HCT116 (cell line): ENCODE measurements at regions not wholly inside any gene's neighbourhood (a gene's known extent, or its start where the extent isn't known, plus 50 kb on each side); places are given as distances from the start of the nearest gene placed in this dataset.

Experiments used
- ATAC-seq: fragments of 200-7000 bp; cut with Tn5 transposase; 2 replicates; pipeline ENCODE4 v1.9.1; 2020; ENCODE audit warnings: mild to moderate bottlenecking, moderate library complexity
- BruUV-seq: library from RNA; stranded (reverse); fragments of 400-500 nt; replicated peaks from 2 replicates; lab custom pipeline; 2021; lab: Mats Ljungman, UMichigan
- CTCF ChIA-PET: fragments of 300-600 bp; sonication (Branson Sonifier 250); formaldehyde crosslinking; loops from one replicate; lab custom pipeline; 2021; ENCODE audit warnings: antibody characterized with exemption; lab: Charles Lee
- POLR2A ChIA-PET: fragments of 300-600, 350-600 bp; sonication (Branson Sonifier 250); formaldehyde crosslinking; loops from one replicate; lab custom pipeline; 2021; ENCODE audit warnings: antibody characterized with exemption; lab: Charles Lee
- RAD21 ChIA-PET, 2 experiments: fragments of 300-600 bp; sonication (Branson Sonifier 250); formaldehyde crosslinking; loops; one replicate each; lab custom pipeline; 2023; ENCODE audit warnings: low total read pairs in 2 of 2; ENCODE audit not compliant: uncharacterized antibody in 2 of 2, unreplicated experiment in 2 of 2, low non-redundant PET in 1 of 2; lab: Charles Lee
- DNase-seq: peaks from one replicate; pipeline ENCODE4 v3.0.0-alpha.2; 2010; ENCODE audit warnings: low read depth, low spot score
- H2AFZ ChIP-seq: fragments of 200-600 bp; shearing (Covaris generic), sonication (generic); 2 replicates; pipeline ENCODE4 v1.6.1; 2017; ENCODE audit warnings: low read depth, mixed run types, mixed read lengths, antibody characterized with exemption, low read length; ENCODE audit not compliant: poor library complexity, severe bottlenecking
- H3K27ac ChIP-seq: 2 replicates; pipeline ENCODE4 v1.5.1; 2012; ENCODE audit warnings: low read depth, low read length
- H3K27me3 ChIP-seq: fragments of 200-600 bp; sonication (generic); 2 replicates; pipeline ENCODE4 v1.6.1; 2016; ENCODE audit warnings: mixed run types, low read length, mixed read lengths; ENCODE audit not compliant: insufficient read depth
- H3K36me3 ChIP-seq, 2 experiments: fragments of 200-500 bp in 1 of 2; fragments of 200-600 bp in 1 of 2; sonication (Bioruptor generic) in 1 of 2; sonication (generic) in 1 of 2; 2 replicates each; pipeline versions ENCODE4 v1.5.1 to v1.6.1; 2014 to 2016; ENCODE audit warnings: low read length in 2 of 2, inconsistent platforms in 1 of 2, mixed read lengths in 1 of 2, mixed run types in 1 of 2; ENCODE audit not compliant: insufficient read depth in 2 of 2, control insufficient read depth in 1 of 2
- H3K4me1 ChIP-seq, 2 experiments: fragments of 200-600 bp in 1 of 2; sonication (generic) in 1 of 2; 2 replicates each; pipeline versions ENCODE4 v1.5.1 to v1.6.1; 2012 to 2017; ENCODE audit warnings: low read length in 2 of 2, inconsistent platforms in 1 of 2, mild to moderate bottlenecking in 1 of 2, mixed read lengths in 1 of 2, mixed run types in 1 of 2, moderate library complexity in 1 of 2; ENCODE audit not compliant: insufficient read depth in 2 of 2, control insufficient read depth in 1 of 2
- H3K4me2 ChIP-seq: fragments of 200-600 bp; sonication (generic); 2 replicates; pipeline ENCODE4 v1.6.1; 2017; ENCODE audit warnings: mixed run types, low read length, mixed read lengths
- H3K4me3 ChIP-seq, 2 experiments: fragments of 200-600 bp in 1 of 2; sonication (generic) in 1 of 2; replicated peaks in 1 of 2; 2 replicates each; pipeline ENCODE4 v1.5.1; 2011 to 2016; ENCODE audit warnings: low read length in 2 of 2, control low read depth in 1 of 2, low read depth in 1 of 2, mild to moderate bottlenecking in 1 of 2, mixed read lengths in 1 of 2, mixed run types in 1 of 2
- H3K79me2 ChIP-seq: fragments of 200-600 bp; sonication (generic); 2 replicates; pipeline ENCODE4 v1.6.1; 2017; ENCODE audit warnings: mild to moderate bottlenecking, mixed run types, low read length, moderate library complexity, mixed read lengths; ENCODE audit not compliant: insufficient read depth
- H3K9ac ChIP-seq: fragments of 200-600 bp; sonication (generic); 2 replicates; pipeline ENCODE4 v1.6.1; 2016; ENCODE audit warnings: low read length, mixed read lengths
- H3K9me2 ChIP-seq: fragments of 200-600 bp; sonication (generic), shearing (Covaris generic); 2 replicates; pipeline ENCODE4 v1.6.1; 2017; ENCODE audit warnings: mixed run types, mild to moderate bottlenecking, moderate library complexity; ENCODE audit not compliant: insufficient read depth
- H3K9me3 ChIP-seq, 2 experiments: fragments of 200-500 bp in 1 of 2; fragments of 200-600 bp in 1 of 2; sonication (Bioruptor generic) in 1 of 2; sonication (generic) in 1 of 2; 2 replicates each; pipeline ENCODE4 v1.6.1; 2014 to 2017; ENCODE audit warnings: low read length in 2 of 2, mixed read lengths in 2 of 2, inconsistent platforms in 1 of 2, low read depth in 1 of 2, mild to moderate bottlenecking in 1 of 2, mixed run types in 1 of 2, moderate library complexity in 1 of 2; ENCODE audit not compliant: control insufficient read depth in 1 of 2, insufficient read depth in 1 of 2
- H4K20me1 ChIP-seq: fragments of 200-600 bp; sonication (generic), shearing (Covaris generic); 2 replicates; pipeline ENCODE4 v1.6.1; 2017; ENCODE audit warnings: mixed run types, mild to moderate bottlenecking, moderate library complexity; ENCODE audit not compliant: insufficient read depth
- ATF3 ChIP-seq: IDR thresholded peaks from 2 replicates; pipeline ENCODE4 v1.6.1; 2012
- CBX3 ChIP-seq: IDR thresholded peaks from 2 replicates; pipeline ENCODE4 v1.6.1; 2012; ENCODE audit warnings: low read depth
- CTCF ChIP-seq, 3 experiments: fragments of 200-600 bp in 1 of 3; sonication (generic) in 1 of 3; IDR thresholded peaks in 2 of 3; conservative IDR thresholded peaks in 1 of 3; 2 replicates each; pipeline ENCODE4 v1.5.1; 2012 to 2017; ENCODE audit warnings: low read depth in 2 of 3, low read length in 2 of 3, antibody characterized with exemption in 1 of 3, borderline replicate concordance in 1 of 3, control low read depth in 1 of 3, mild to moderate bottlenecking in 1 of 3, mixed read lengths in 1 of 3, mixed run types in 1 of 3, moderate library complexity in 1 of 3; ENCODE audit not compliant: insufficient read depth in 1 of 3
- EGR1 ChIP-seq: IDR thresholded peaks from 2 replicates; pipeline ENCODE4 v1.6.1; 2012; ENCODE audit warnings: low read depth
- ELF1 ChIP-seq: IDR thresholded peaks from 2 replicates; pipeline ENCODE4 v1.6.1; 2012; ENCODE audit warnings: low read depth, borderline replicate concordance
- EZH2 ChIP-seq: fragments of 200-600 bp; sonication (generic); IDR thresholded peaks from 2 replicates; pipeline ENCODE4 v1.6.1; 2017; ENCODE audit warnings: antibody characterized with exemption, mixed run types
- FOSL1 ChIP-seq: IDR thresholded peaks from 2 replicates; pipeline ENCODE4 v1.6.1; 2012; ENCODE audit warnings: low read depth
- JUND ChIP-seq: IDR thresholded peaks from 2 replicates; pipeline ENCODE4 v1.6.1; 2012
- MAX ChIP-seq: IDR thresholded peaks from 2 replicates; pipeline ENCODE4 v1.6.1; 2012
- POLR2A ChIP-seq: IDR thresholded peaks from 2 replicates; pipeline ENCODE4 v1.7.0; 2011; ENCODE audit warnings: borderline replicate concordance; ENCODE audit not compliant: insufficient read depth, insufficient read length; ENCODE audit errors: extremely low read depth
- POLR2AphosphoS5 ChIP-seq: IDR thresholded peaks from 2 replicates; pipeline ENCODE4 v1.6.1; 2011; ENCODE audit warnings: mild to moderate bottlenecking, low read depth, low read length, moderate library complexity
- RAD21 ChIP-seq: IDR thresholded peaks from 2 replicates; pipeline ENCODE4 v1.6.1; 2012; ENCODE audit warnings: low read depth, mild to moderate bottlenecking
- REST ChIP-seq: IDR thresholded peaks from 2 replicates; pipeline ENCODE4 v1.6.1; 2012; ENCODE audit warnings: low read depth
- SP1 ChIP-seq: IDR thresholded peaks from 2 replicates; pipeline ENCODE4 v1.6.1; 2012; ENCODE audit warnings: low read depth
- SRF ChIP-seq: IDR thresholded peaks from 2 replicates; pipeline ENCODE4 v1.6.1; 2012; ENCODE audit warnings: low read depth
- TCF7L2 ChIP-seq: IDR thresholded peaks from 2 replicates; pipeline ENCODE4 v1.7.0; 2011; ENCODE audit warnings: borderline replicate concordance, inconsistent platforms; ENCODE audit not compliant: insufficient read depth, insufficient read length; ENCODE audit errors: extremely low read depth
- YY1 ChIP-seq: IDR thresholded peaks from 2 replicates; pipeline ENCODE4 v1.6.1; 2011; ENCODE audit warnings: low read length, low read depth, moderate library complexity, mild to moderate bottlenecking; ENCODE audit not compliant: insufficient replicate concordance; ENCODE audit errors: extremely low read depth
- ZFX ChIP-seq: fragments of 450-650 bp; IDR thresholded peaks from 2 replicates; pipeline ENCODE4 v1.6.1; 2017
- ZNF274 ChIP-seq: fragments of 200-500 bp; sonication (Bioruptor generic); IDR thresholded peaks from 2 replicates; pipeline ENCODE4 v1.6.1; 2014; ENCODE audit warnings: mild to moderate bottlenecking, low read depth, low read length, inconsistent platforms
- intact Hi-C: fragments of 100-400 bp; cut with micrococcal nuclease; formaldehyde crosslinking; loops from 2 replicates; pipeline ENCODE4 v1.10.0; 2022

DNA sequence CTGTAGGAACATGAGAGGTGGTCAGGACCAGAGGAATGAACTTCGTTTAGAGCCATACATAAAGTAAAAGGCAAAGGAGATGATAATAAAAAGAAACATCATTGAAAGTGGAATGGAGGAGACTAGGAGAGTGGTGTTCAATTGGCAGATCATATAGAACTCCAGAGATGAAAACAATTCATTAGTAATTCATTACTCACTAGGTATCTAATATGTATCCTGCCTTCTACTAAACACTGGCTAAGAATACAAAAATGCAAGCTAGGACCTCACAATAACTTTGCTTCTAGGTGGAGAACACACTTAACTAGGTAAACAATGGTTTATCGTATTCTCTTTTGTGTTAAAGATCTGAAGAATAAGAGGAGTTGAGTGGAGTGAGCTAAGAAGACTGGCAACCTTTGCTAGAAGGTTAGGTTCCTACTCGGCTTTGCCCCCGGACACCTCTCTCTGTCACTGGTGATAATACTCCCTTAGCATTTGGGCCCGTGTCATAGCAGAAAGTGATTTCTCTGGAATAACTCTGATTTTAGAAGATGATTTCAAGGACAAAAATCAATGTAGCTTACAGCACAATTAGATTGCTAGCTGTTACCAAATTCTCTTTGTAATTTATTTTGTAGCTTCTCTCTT, 88.6 kb upstream of the IFNE start (continued):
- no peak for TF ChIP-seq CTCF (IDR thresholded peaks at IDR 0.05 in 2 of 3, conservative IDR thresholded peaks at IDR 0.05 in 1 of 3; ENCODE audit: borderline replicate concordance in 1 of 3, insufficient read depth in 1 of 3, low read depth in 2 of 3, low read length in 2 of 3)
- TF ChIP-seq EZH2 = no peak

DNA sequence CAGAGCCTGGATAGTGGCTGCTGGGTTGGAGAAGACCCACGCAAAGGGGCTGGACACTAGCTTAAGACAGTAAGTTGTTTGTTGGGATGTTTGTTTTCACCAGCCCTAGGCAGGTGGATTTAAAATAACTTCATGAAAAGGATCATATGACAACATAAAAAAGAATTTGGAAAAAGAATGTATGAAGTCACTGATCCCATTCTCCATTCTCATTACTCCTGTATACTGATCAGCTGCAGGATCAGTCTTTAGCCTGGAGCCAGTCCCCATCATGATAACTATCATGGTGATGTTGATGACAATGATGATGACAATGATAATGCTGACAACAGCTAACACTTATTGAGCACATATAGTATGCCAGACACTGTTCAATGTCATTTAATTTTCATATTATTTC, 92.1 kb upstream of the IFNE start:
- BruUV-seq = no TSS peak
- H4K20me1 ChIP-seq = no peaks in the 10 kb centered on the region
- peaks cover 100% of the 10 kb centered on the region for H3K79me2 ChIP-seq
- ChIA-PET POLR2A (interaction anchor here (4.5 kb wide), 1 partner anchor 109 kb away, joined by 32 read pairs; no protein-coding TSS in a partner anchor), CTCF (interaction anchor here (1.8 kb wide), 1 partner anchor 214 kb away, joined by 5 read pairs; no protein-coding TSS in a partner anchor), RAD21 (no interaction called here)
- H2AFZ ChIP-seq = no peak overlapping the region
- no peaks in the 10 kb centered on the region for H3K27me3 ChIP-seq
- H3K9me2 ChIP-seq = no peaks in the 10 kb centered on the region
- peak overlapping the region; percentile 99 for H3K27ac ChIP-seq
- intact Hi-C loops = no loop called here
- peaks cover 93 to 100% of the 10 kb centered on the region in 2 experiments for H3K4me1 ChIP-seq
- TF ChIP-seq EGR1 (no peak), ZNF274 (no peak), ZFX (no peak), SP1 (no peak), JUND (no peak), SRF (no peak), REST (no peak), POLR2AphosphoS5 (no peak; the same call in none of the 2 replicates), ATF3 (no peak), RAD21 (no peak), CBX3 (no peak), YY1 (no peak), FOSL1 (no peak), TCF7L2 (no peak), MAX (no peak), POLR2A (no peak), ELF1 (no peak)
- H3K9me3 ChIP-seq = no peaks in the 10 kb centered on the region
- no peak for DNase-seq
- ATAC-seq = no peak
- no peak overlapping the region for H3K4me3 ChIP-seq
- H3K4me2 ChIP-seq = peak overlapping the region; percentile 52
- peaks cover 11 to 24% of the 10 kb centered on the region in 2 experiments; a peak in 2 of 4 replicates for H3K36me3 ChIP-seq
- H3K9ac ChIP-seq = no peak overlapping the region
